H9 (cell line): ENCODE measurements at regions not wholly inside any gene's neighbourhood (a gene's known extent, or its start where the extent isn't known, plus 50 kb on each side); places are given as distances from the start of the nearest gene placed in this dataset.

Source experiments
- DNase-seq: peaks from one replicate; pipeline ENCODE4 v3.0.0-alpha.2; 2017
- H2AFZ ChIP-seq: one replicate; pipeline ENCODE4 v1.6.1; 2013; ENCODE audit warnings: mild to moderate bottlenecking, low read length, control low read depth, moderate library complexity
- H2AK5ac ChIP-seq: 2 replicates; pipeline ENCODE4 v1.6.1; 2013; ENCODE audit warnings: low read length, control low read depth, mixed read lengths; ENCODE audit not compliant: insufficient read length
- H2BK120ac ChIP-seq: one replicate; pipeline ENCODE4 v1.6.1; 2013; ENCODE audit warnings: low read depth, mild to moderate bottlenecking, low read length, control low read depth, inconsistent platforms; ENCODE audit not compliant: poor library complexity, severe bottlenecking
- H2BK12ac ChIP-seq: 2 replicates; pipeline ENCODE4 v1.6.1; 2013; ENCODE audit warnings: low read length, control low read depth, mixed read lengths, low read depth; ENCODE audit not compliant: insufficient read length
- H2BK15ac ChIP-seq: 2 replicates; pipeline ENCODE4 v1.6.1; 2013; ENCODE audit warnings: low read depth, low read length, control low read depth
- H2BK20ac ChIP-seq: one replicate; pipeline ENCODE4 v1.6.1; 2013; ENCODE audit warnings: low read depth, mild to moderate bottlenecking, low read length, control low read depth, inconsistent platforms; ENCODE audit not compliant: poor library complexity, severe bottlenecking
- H2BK5ac ChIP-seq: 2 replicates; pipeline ENCODE4 v1.6.1; 2013; ENCODE audit warnings: low read length, control low read depth, mixed read lengths; ENCODE audit not compliant: insufficient read length
- H3K14ac ChIP-seq: 2 replicates; pipeline ENCODE4 v1.6.1; 2013; ENCODE audit warnings: low read length, control low read depth; ENCODE audit not compliant: insufficient read depth
- H3K18ac ChIP-seq: 2 replicates; pipeline ENCODE4 v1.6.1; 2013; ENCODE audit warnings: low read depth, mild to moderate bottlenecking, mixed read lengths, low read length, control low read depth; ENCODE audit not compliant: insufficient read length
- H3K23ac ChIP-seq: 2 replicates; pipeline ENCODE4 v1.6.1; 2013; ENCODE audit warnings: low read length, control low read depth, mixed read lengths, low read depth; ENCODE audit not compliant: insufficient read length
- H3K23me2 ChIP-seq: 2 replicates; pipeline ENCODE4 v1.6.1; 2013; ENCODE audit warnings: low read depth, mild to moderate bottlenecking, mixed read lengths, low read length, control low read depth; ENCODE audit not compliant: insufficient read length, poor library complexity, severe bottlenecking
- H3K27ac ChIP-seq: 2 replicates; pipeline ENCODE4 v1.5.1; 2013; ENCODE audit warnings: low read length, control low read depth, mixed read lengths, low read depth; ENCODE audit not compliant: insufficient read length
- H3K27me3 ChIP-seq: 2 replicates; pipeline ENCODE4 v1.6.1; 2013; ENCODE audit warnings: low read length, control low read depth, inconsistent platforms; ENCODE audit not compliant: insufficient read depth
- H3K4ac ChIP-seq: 2 replicates; pipeline ENCODE4 v1.6.1; 2013; ENCODE audit warnings: low read depth, mild to moderate bottlenecking, control low read depth, inconsistent platforms, low read length, moderate library complexity
- H3K4me1 ChIP-seq: 2 replicates; pipeline ENCODE4 v1.6.1; 2013; ENCODE audit warnings: low read length, control low read depth, inconsistent platforms; ENCODE audit not compliant: insufficient read depth
- H3K4me2 ChIP-seq: 2 replicates; pipeline ENCODE4 v1.6.1; 2013; ENCODE audit warnings: low read length, control low read depth, mixed read lengths; ENCODE audit not compliant: insufficient read length, insufficient read depth
- H3K56ac ChIP-seq: 2 replicates; pipeline ENCODE4 v1.6.1; 2013; ENCODE audit warnings: low read depth, mild to moderate bottlenecking, mixed read lengths, low read length, control low read depth; ENCODE audit not compliant: insufficient read length
- H3K79me1 ChIP-seq: 2 replicates; pipeline ENCODE4 v1.6.1; 2013; ENCODE audit warnings: low read depth, mild to moderate bottlenecking, moderate library complexity, low read length, control low read depth, inconsistent platforms; ENCODE audit not compliant: insufficient read depth, poor library complexity, severe bottlenecking
- H3K79me2 ChIP-seq: 2 replicates; pipeline ENCODE4 v1.6.1; 2013; ENCODE audit warnings: low read length, control low read depth, inconsistent platforms; ENCODE audit not compliant: insufficient read depth
- H3K9ac ChIP-seq: 2 replicates; pipeline ENCODE4 v1.6.1; 2013; ENCODE audit warnings: low read length, control low read depth, mixed read lengths; ENCODE audit not compliant: insufficient read length; ENCODE audit errors: extremely low read depth
- H3K9me3 ChIP-seq: one replicate; pipeline ENCODE4 v1.6.1; 2013; ENCODE audit warnings: low read depth, low read length, inconsistent platforms; ENCODE audit not compliant: control insufficient read depth
- H3T11ph ChIP-seq: one replicate; pipeline ENCODE4 v1.6.1; 2013; ENCODE audit warnings: mild to moderate bottlenecking, low read length, control low read depth, inconsistent platforms
- H4K20me1 ChIP-seq: one replicate; pipeline ENCODE4 v1.6.1; 2013; ENCODE audit not compliant: control insufficient read depth, insufficient read length, insufficient read depth
- H4K5ac ChIP-seq: 2 replicates; pipeline ENCODE4 v1.6.1; 2013; ENCODE audit warnings: low read depth, mild to moderate bottlenecking, mixed read lengths, low read length, control low read depth; ENCODE audit not compliant: insufficient read length
- H4K8ac ChIP-seq: replicated peaks from 2 replicates; pipeline ENCODE4 v1.6.1; 2013; ENCODE audit warnings: low read length, control low read depth, mixed read lengths, low read depth; ENCODE audit not compliant: insufficient read length
- H4K91ac ChIP-seq: 2 replicates; pipeline ENCODE4 v1.6.1; 2013; ENCODE audit warnings: low read depth, mild to moderate bottlenecking, moderate library complexity, mixed read lengths, low read length, control low read depth; ENCODE audit not compliant: insufficient read length
- H3K27ac Mint-ChIP-seq, 3 experiments: 2 replicates in 2 of 3; 3 replicates in 1 of 3; pipeline ENCODE4 v1.8.0; 2020 to 2021; ENCODE audit warnings: mixed read lengths in 3 of 3, mild to moderate bottlenecking in 1 of 3, moderate library complexity in 1 of 3
- H3K27me3 Mint-ChIP-seq: 2 replicates; pipeline ENCODE4 v1.8.0; 2021; ENCODE audit warnings: low read depth, mild to moderate bottlenecking, moderate library complexity, mixed read lengths
- H3K36me3 Mint-ChIP-seq, 3 experiments: 2 replicates in 2 of 3; 3 replicates in 1 of 3; pipeline ENCODE4 v1.8.0; 2020 to 2021; ENCODE audit warnings: low read depth in 3 of 3, mixed read lengths in 3 of 3; ENCODE audit not compliant: insufficient read depth in 1 of 3
- H3K4me1 Mint-ChIP-seq, 2 experiments: 2 replicates each; pipeline ENCODE4 v1.8.0; 2020; ENCODE audit warnings: mixed read lengths in 2 of 2
- H3K4me3 Mint-ChIP-seq, 2 experiments: 2 replicates in 1 of 2; 3 replicates in 1 of 2; pipeline ENCODE4 v1.8.0; 2020 to 2021; ENCODE audit warnings: mild to moderate bottlenecking in 2 of 2, mixed read lengths in 2 of 2, moderate library complexity in 1 of 2
- H3K9me3 Mint-ChIP-seq, 2 experiments: 2 replicates in 1 of 2; 3 replicates in 1 of 2; pipeline ENCODE4 v1.8.0; 2020; ENCODE audit warnings: mild to moderate bottlenecking in 2 of 2, mixed read lengths in 2 of 2, moderate library complexity in 1 of 2
- TF ChIP-seq, protein P1 (sequence below): fragments of 200-600 bp; sonication (generic); conservative IDR thresholded peaks from 3 replicates; pipeline ENCODE4 v1.8.0; 2021; ENCODE audit warnings: antibody characterized with exemption, mild to moderate bottlenecking

DNA sequence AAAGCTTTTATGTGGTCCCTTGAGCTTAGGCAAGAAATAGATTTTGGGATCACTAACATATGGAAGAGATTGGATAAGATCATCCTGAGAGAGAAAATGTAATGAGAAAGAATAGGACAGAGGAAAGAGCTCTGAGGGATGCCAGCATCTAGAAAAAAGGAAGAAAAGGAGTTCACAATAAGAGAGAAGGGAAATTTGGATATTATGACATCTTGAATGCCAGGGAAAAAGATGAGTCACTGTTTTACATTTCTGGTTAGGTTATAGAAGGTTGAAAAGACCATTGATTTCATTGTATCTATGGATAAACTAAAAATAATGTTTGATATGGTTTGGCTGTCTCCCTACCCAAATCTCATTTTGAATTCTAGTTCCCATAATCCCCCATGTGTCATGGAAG lies 208.5 kb downstream of the MAD2L1 start:
- Histone ChIP-seq H3K18ac (no peak overlapping the region), H2AK5ac (no peak overlapping the region), H3T11ph (no peak overlapping the region), H3K4me1 (no peaks in the 10 kb centered on the region; the same call in 1 of the 2 replicates), H3K14ac (no peak overlapping the region), H2BK5ac (no peak overlapping the region), H3K4me2 (no peak overlapping the region), H3K27me3 (no peaks in the 10 kb centered on the region), H3K56ac (no peak overlapping the region), H3K79me1 (no peaks in the 10 kb centered on the region), H2BK12ac (no peak overlapping the region), H4K91ac (no peak overlapping the region), H3K79me2 (no peaks in the 10 kb centered on the region), H3K23ac (no peak overlapping the region), H3K9me3 (no peaks in the 10 kb centered on the region), H2BK20ac (no peak overlapping the region), H4K8ac (no peak overlapping the region), H3K4ac (no peak overlapping the region), H3K23me2 (no peaks in the 10 kb centered on the region), H4K5ac (no peak overlapping the region), H2BK120ac (no peak overlapping the region), H3K27ac (no peak overlapping the region), H3K9ac (no peak overlapping the region), H4K20me1 (no peaks in the 10 kb centered on the region), H2AFZ (no peak overlapping the region), H2BK15ac (no peak overlapping the region)
- Mint-ChIP-seq H3K4me1 (peaks cover 14 to 16% of the 10 kb centered on the region in 2 experiments), H3K9me3 (no peaks in the 10 kb centered on the region), H3K36me3 (no peaks in the 10 kb centered on the region), H3K27ac (no peak overlapping the region), H3K4me3 (no peak overlapping the region), H3K27me3 (no peaks in the 10 kb centered on the region)
- no peak for DNase-seq
- TF ChIP-seq, protein P1, sequence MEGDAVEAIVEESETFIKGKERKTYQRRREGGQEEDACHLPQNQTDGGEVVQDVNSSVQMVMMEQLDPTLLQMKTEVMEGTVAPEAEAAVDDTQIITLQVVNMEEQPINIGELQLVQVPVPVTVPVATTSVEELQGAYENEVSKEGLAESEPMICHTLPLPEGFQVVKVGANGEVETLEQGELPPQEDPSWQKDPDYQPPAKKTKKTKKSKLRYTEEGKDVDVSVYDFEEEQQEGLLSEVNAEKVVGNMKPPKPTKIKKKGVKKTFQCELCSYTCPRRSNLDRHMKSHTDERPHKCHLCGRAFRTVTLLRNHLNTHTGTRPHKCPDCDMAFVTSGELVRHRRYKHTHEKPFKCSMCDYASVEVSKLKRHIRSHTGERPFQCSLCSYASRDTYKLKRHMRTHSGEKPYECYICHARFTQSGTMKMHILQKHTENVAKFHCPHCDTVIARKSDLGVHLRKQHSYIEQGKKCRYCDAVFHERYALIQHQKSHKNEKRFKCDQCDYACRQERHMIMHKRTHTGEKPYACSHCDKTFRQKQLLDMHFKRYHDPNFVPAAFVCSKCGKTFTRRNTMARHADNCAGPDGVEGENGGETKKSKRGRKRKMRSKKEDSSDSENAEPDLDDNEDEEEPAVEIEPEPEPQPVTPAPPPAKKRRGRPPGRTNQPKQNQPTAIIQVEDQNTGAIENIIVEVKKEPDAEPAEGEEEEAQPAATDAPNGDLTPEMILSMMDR: no peak
